CD8-positive, alpha-beta memory T cell (primary cell): ENCODE measurements at regions not wholly inside any gene's neighbourhood (a gene's known extent, or its start where the extent isn't known, plus 50 kb on each side); places are given as distances from the start of the nearest gene placed in this dataset.

Experiments
- CTCF ChIA-PET: fragments of 350-600 bp; sonication (Branson Sonifier 250); formaldehyde crosslinking; loops from one replicate; lab custom pipeline; 2021; ENCODE audit warnings: antibody characterized with exemption; lab: Charles Lee
- POLR2A ChIA-PET: fragments of 350-600 bp; sonication (Branson Sonifier 250); formaldehyde crosslinking; loops from one replicate; lab custom pipeline; 2021; ENCODE audit warnings: antibody characterized with exemption; lab: Charles Lee
- DNase-seq, 5 donors: peaks; one replicate each; pipeline versions ENCODE4 v3.0.0 to v3.0.0-alpha.2; 2020 to 2022; ENCODE audit warnings: mixed read lengths in 1 of 5
- H3K27ac ChIP-seq: one replicate; pipeline ENCODE4 v1.7.0; 2013; ENCODE audit warnings: low read depth, mild to moderate bottlenecking, low read length, moderate library complexity
- H3K27me3 ChIP-seq: 2 replicates; pipeline ENCODE4 v1.7.0; 2013; ENCODE audit warnings: low read length, mild to moderate bottlenecking; ENCODE audit not compliant: insufficient read depth, poor library complexity, severe bottlenecking
- H3K36me3 ChIP-seq: 2 replicates; pipeline ENCODE4 v1.7.0; 2013; ENCODE audit warnings: mild to moderate bottlenecking, low read length, moderate library complexity; ENCODE audit not compliant: insufficient read depth
- H3K4me1 ChIP-seq: 2 replicates; pipeline ENCODE4 v1.7.0; 2013; ENCODE audit warnings: mild to moderate bottlenecking, low read length, moderate library complexity; ENCODE audit not compliant: insufficient read depth
- H3K4me3 ChIP-seq: 2 replicates; pipeline ENCODE4 v1.7.0; 2013; ENCODE audit warnings: mild to moderate bottlenecking, low read length
- H3K9me3 ChIP-seq: 2 replicates; pipeline ENCODE4 v1.7.0; 2013; ENCODE audit warnings: mild to moderate bottlenecking, low read length
- H3K27ac Mint-ChIP-seq, 8 donors: one replicate each; pipeline ENCODE4 v1.8.0; 2020 to 2021; ENCODE audit warnings: mixed read lengths in 8 of 8, mild to moderate bottlenecking in 6 of 8, inconsistent platforms in 3 of 8, moderate library complexity in 3 of 8
- H3K27me3 Mint-ChIP-seq, 2 donors: one replicate each; pipeline ENCODE4 v1.8.0; 2020 to 2021; ENCODE audit warnings: mixed read lengths in 2 of 2, mild to moderate bottlenecking in 1 of 2, moderate library complexity in 1 of 2
- H3K36me3 Mint-ChIP-seq, 3 donors: one replicate each; pipeline ENCODE4 v1.8.0; 2020 to 2021; ENCODE audit warnings: mixed read lengths in 3 of 3, inconsistent platforms in 1 of 3, mild to moderate bottlenecking in 1 of 3
- H3K4me1 Mint-ChIP-seq, 3 donors: one replicate each; pipeline ENCODE4 v1.8.0; 2020 to 2021; ENCODE audit warnings: mixed read lengths in 3 of 3, inconsistent platforms in 1 of 3, mild to moderate bottlenecking in 1 of 3
- H3K4me3 Mint-ChIP-seq, 7 donors: one replicate each; pipeline ENCODE4 v1.8.0; 2020 to 2021; ENCODE audit warnings: mixed read lengths in 7 of 7, mild to moderate bottlenecking in 6 of 7, moderate library complexity in 4 of 7, inconsistent platforms in 2 of 7
- H3K9me3 Mint-ChIP-seq, 5 donors: one replicate each; pipeline ENCODE4 v1.8.0; 2020 to 2022; ENCODE audit warnings: mixed read lengths in 5 of 5, mild to moderate bottlenecking in 3 of 5, moderate library complexity in 2 of 5, inconsistent platforms in 1 of 5

- Mint-ChIP-seq H3K4me1 (peaks cover 23 to 36% (median 26%) of the 10 kb centered on the region in 3 donors), H3K27me3 (peaks cover 0 to 2% of the 10 kb centered on the region in 2 donors), H3K36me3 (no peaks in the 10 kb centered on the region), H3K4me3 (no peak overlapping the region), H3K27ac (peak overlapping the region in 1 of 8 donors; percentile 50), H3K9me3 (no peaks in the 10 kb centered on the region)
- Histone ChIP-seq H3K9me3 (no peaks in the 10 kb centered on the region), H3K27me3 (no peaks in the 10 kb centered on the region), H3K27ac (no peak overlapping the region), H3K36me3 (no peaks in the 10 kb centered on the region), H3K4me1 (peaks cover 28% of the 10 kb centered on the region), H3K4me3 (no peak overlapping the region)
- POLR2A ChIA-PET = interaction anchor here (1.2 kb wide), 1 partner anchor 171 kb away, joined by 3 read pairs; no protein-coding TSS in a partner anchor
- no peak for DNase-seq
- CTCF ChIA-PET = interaction anchor here (1.5 to 1.7 kb wide), 2 partner anchors 9 to 25 kb away, joined by 3 to 4 read pairs; no protein-coding TSS in a partner anchor
Measured at GRCh38 chr16:85445064-85445778, 167.9 kb upstream of the GSE1 start.

GRCh38 chr16:85445779-85446222 is 167.3 kb upstream of the GSE1 start:
- Histone ChIP-seq H3K27me3 (no peaks in the 10 kb centered on the region), H3K27ac (no peak overlapping the region), H3K4me1 (peaks cover 28% of the 10 kb centered on the region), H3K9me3 (no peaks in the 10 kb centered on the region), H3K36me3 (no peaks in the 10 kb centered on the region), H3K4me3 (no peak overlapping the region)
- no peaks in the 10 kb centered on the region for H3K9me3 Mint-ChIP-seq
- DNase-seq = no peak
- POLR2A ChIA-PET = no interaction called here
- CTCF ChIA-PET = interaction anchor here (1.5 kb wide), 1 partner anchor 26 kb away, joined by 3 read pairs; no protein-coding TSS in a partner anchor
- H3K4me1 Mint-ChIP-seq = peaks cover 23 to 36% (median 26%) of the 10 kb centered on the region in 3 donors
- H3K4me3 Mint-ChIP-seq = no peak overlapping the region
- H3K27me3 Mint-ChIP-seq = peaks cover 0 to 2% of the 10 kb centered on the region in 2 donors
- no peaks in the 10 kb centered on the region for H3K36me3 Mint-ChIP-seq
- H3K27ac Mint-ChIP-seq = peak overlapping the region in 2 of 8 donors; percentile 5 to 24

GRCh38 chr16:85446951-85447692 is 166.0 kb upstream of the GSE1 start:
- no peaks in the 10 kb centered on the region for H3K9me3 Mint-ChIP-seq
- H3K27me3 Mint-ChIP-seq = peaks cover 0 to 2% of the 10 kb centered on the region in 2 donors
- H3K27ac ChIP-seq = no peak overlapping the region
- H3K9me3 ChIP-seq = no peaks in the 10 kb centered on the region
- no peaks in the 10 kb centered on the region for H3K27me3 ChIP-seq
- H3K36me3 ChIP-seq = no peaks in the 10 kb centered on the region
- no peak for DNase-seq
- POLR2A ChIA-PET = interaction anchor here (0.9 kb wide), 1 partner anchor 169 kb away, joined by 3 read pairs; no protein-coding TSS in a partner anchor
- H3K27ac Mint-ChIP-seq = peak overlapping the region in 3 of 8 donors; percentile 14 to 84 (median 47)
- H3K36me3 Mint-ChIP-seq = no peaks in the 10 kb centered on the region
- H3K4me3 ChIP-seq = no peak overlapping the region
- H3K4me1 Mint-ChIP-seq = peaks cover 26 to 43% (median 32%) of the 10 kb centered on the region in 3 donors
- H3K4me3 Mint-ChIP-seq = peak overlapping the region in 1 of 7 donors; percentile 13
- H3K4me1 ChIP-seq = peaks cover 35% of the 10 kb centered on the region
- CTCF ChIA-PET = interaction anchor here (0.8 to 4.9 kb wide), 10 partner anchors 17 to 170 kb away, joined by 3 to 32 read pairs (median 4); no protein-coding TSS in a partner anchor

- Histone ChIP-seq H3K36me3 (no peaks in the 10 kb centered on the region), H3K4me3 (peak overlapping the region; percentile 9), H3K27me3 (no peaks in the 10 kb centered on the region), H3K4me1 (peaks cover 42% of the 10 kb centered on the region), H3K9me3 (no peaks in the 10 kb centered on the region), H3K27ac (no peak overlapping the region)
- Mint-ChIP-seq H3K27ac (peak overlapping the region in 6 of 8 donors; percentile 38 to 92 (median 70)), H3K9me3 (no peaks in the 10 kb centered on the region), H3K4me1 (peaks cover 26 to 44% (median 34%) of the 10 kb centered on the region in 3 donors), H3K4me3 (peak overlapping the region in 6 of 7 donors; percentile 23 to 79 (median 68)), H3K36me3 (no peaks in the 10 kb centered on the region), H3K27me3 (peaks cover 0 to 2% of the 10 kb centered on the region in 2 donors)
- ChIA-PET POLR2A (interaction anchor here (0.9 to 1.8 kb wide), 3 partner anchors 110 to 168 kb away, joined by 3 to 8 read pairs (median 3); no protein-coding TSS in a partner anchor), CTCF (interaction anchor here (0.8 to 4.9 kb wide), 12 partner anchors 8 to 169 kb away, joined by 3 to 32 read pairs (median 4); no protein-coding TSS in a partner anchor)
- no peak for DNase-seq
Measured at GRCh38 chr16:85447693-85448313, 165.3 kb upstream of the GSE1 start.

- POLR2A ChIA-PET = interaction anchor here (1.2 to 1.8 kb wide), 2 partner anchors 109 to 161 kb away, joined by 3 to 8 read pairs; no protein-coding TSS in a partner anchor
- H3K4me1 ChIP-seq = peaks cover 42% of the 10 kb centered on the region
- H3K36me3 ChIP-seq = no peaks in the 10 kb centered on the region
- H3K9me3 Mint-ChIP-seq = no peaks in the 10 kb centered on the region
- CTCF ChIA-PET = interaction anchor here (1.1 to 4.9 kb wide), 10 partner anchors 9 to 168 kb away, joined by 3 to 32 read pairs (median 5); no protein-coding TSS in a partner anchor
- H3K4me3 Mint-ChIP-seq = peak overlapping the region; percentile 25 to 79 (median 77)
- H3K4me3 ChIP-seq = peak overlapping the region; percentile 19
- no peak overlapping the region for H3K27ac ChIP-seq
- peaks cover 26 to 49% (median 36%) of the 10 kb centered on the region in 3 donors for H3K4me1 Mint-ChIP-seq
- peak overlapping the region; percentile 85 to 93 (median 90) for H3K27ac Mint-ChIP-seq
- H3K27me3 ChIP-seq = no peaks in the 10 kb centered on the region
- no peaks in the 10 kb centered on the region for H3K9me3 ChIP-seq
- H3K27me3 Mint-ChIP-seq = peaks cover 0 to 2% of the 10 kb centered on the region in 2 donors
- peak; percentile 20 to 83 (median 66) for DNase-seq
- no peaks in the 10 kb centered on the region for H3K36me3 Mint-ChIP-seq
Measured at GRCh38 chr16:85448557-85449190, 164.4 kb upstream of the GSE1 start.

- ChIA-PET POLR2A (interaction anchor here (1.2 to 1.8 kb wide), 2 partner anchors 108 to 161 kb away, joined by 3 to 8 read pairs; no protein-coding TSS in a partner anchor), CTCF (interaction anchor here (1.1 to 4.9 kb wide), 8 partner anchors 9 to 167 kb away, joined by 3 to 32 read pairs (median 5); no protein-coding TSS in a partner anchor)
- H3K4me1 ChIP-seq = peaks cover 42% of the 10 kb centered on the region
- DNase-seq = no peak
- no peaks in the 10 kb centered on the region for H3K9me3 Mint-ChIP-seq
- H3K27me3 ChIP-seq = no peaks in the 10 kb centered on the region
- peak overlapping the region; percentile 19 for H3K4me3 ChIP-seq
- H3K9me3 ChIP-seq = no peaks in the 10 kb centered on the region
- H3K4me1 Mint-ChIP-seq = peaks cover 26 to 49% (median 36%) of the 10 kb centered on the region in 3 donors
- peak overlapping the region in 5 of 7 donors; percentile 28 to 79 (median 55) for H3K4me3 Mint-ChIP-seq
- H3K36me3 Mint-ChIP-seq = no peaks in the 10 kb centered on the region
- H3K27me3 Mint-ChIP-seq = peaks cover 0 to 2% of the 10 kb centered on the region in 2 donors
- H3K27ac Mint-ChIP-seq = peak overlapping the region; percentile 68 to 93 (median 88)
- H3K36me3 ChIP-seq = no peaks in the 10 kb centered on the region
- H3K27ac ChIP-seq = no peak overlapping the region
Measured at GRCh38 chr16:85449191-85449884, 163.8 kb upstream of the GSE1 start.
